ELF-1 (cell line): ENCODE measurements at regions not wholly inside any gene's neighbourhood (a gene's known extent, or its start where the extent isn't known, plus 50 kb on each side); places are given as distances from the start of the nearest gene placed in this dataset.
A peak's percentile ranks its signal among the peaks of the same experiment; 100 is the strongest.

Source experiments
- DNase-seq: peaks from one replicate; pipeline ENCODE4 v3.0.0-alpha.2; 2016; ENCODE audit warnings: low read depth, low spot score

GRCh38 chr16:73279451-73279850 lies 231.5 kb upstream of the ZFHX3 start:
- DNase-seq, result no peak

GRCh38 chr16:73277071-73277470 lies 229.1 kb upstream of the ZFHX3 start:
- no peak for DNase-seq

- no peak for DNase-seq
These were observed 227.5 kb upstream of the ZFHX3 start for GRCh38 chr16:73275448-73275847.

- DNase-seq, result no peak
These were observed 227.1 kb upstream of the ZFHX3 start for GRCh38 chr16:73275024-73275423.

- no peak for DNase-seq
These were observed 226.2 kb upstream of the ZFHX3 start for GRCh38 chr16:73274140-73274539.

GRCh38 chr16:73268366-73268993 lies 220.6 kb upstream of the ZFHX3 start:
- peak; percentile 29 for DNase-seq

GRCh38 chr16:73265935-73266334 lies 218.0 kb upstream of the ZFHX3 start:
- DNase-seq, result no peak

GRCh38 chr16:73265124-73265837 lies 217.4 kb upstream of the ZFHX3 start:
- DNase-seq, result peak; percentile 10

GRCh38 chr16:73262931-73263330 lies 215.0 kb upstream of the ZFHX3 start:
- no peak for DNase-seq

- no peak for DNase-seq
These were observed 207.1 kb upstream of the ZFHX3 start for GRCh38 chr16:73255031-73255430.

- DNase-seq, result peak; percentile 61
These were observed 206.1 kb upstream of the ZFHX3 start for GRCh38 chr16:73253922-73254480.

GRCh38 chr16:73252446-73252845 lies 204.5 kb upstream of the ZFHX3 start:
- DNase-seq, result no peak

GRCh38 chr16:73251608-73252007 lies 203.7 kb upstream of the ZFHX3 start:
- DNase-seq, result no peak

GRCh38 chr16:73248316-73248715 lies 200.4 kb upstream of the ZFHX3 start:
- no peak for DNase-seq

GRCh38 chr16:73240920-73241319 lies 193.0 kb upstream of the ZFHX3 start:
- DNase-seq, result no peak

GRCh38 chr16:73237601-73238000 lies 189.7 kb upstream of the ZFHX3 start:
- no peak for DNase-seq

- DNase-seq, result no peak
These were observed 186.6 kb upstream of the ZFHX3 start for GRCh38 chr16:73234496-73234895.

GRCh38 chr16:73233846-73234424 lies 186.0 kb upstream of the ZFHX3 start:
- no peak for DNase-seq

GRCh38 chr16:73233329-73233765 lies 185.4 kb upstream of the ZFHX3 start:
- no peak for DNase-seq

- DNase-seq, result peak; percentile 90
These were observed 184.8 kb upstream of the ZFHX3 start for GRCh38 chr16:73232555-73233328.

- no peak for DNase-seq
These were observed 184.1 kb upstream of the ZFHX3 start for GRCh38 chr16:73231944-73232554.
